ENCODE measurements at regions not wholly inside any gene's neighbourhood (a gene's known extent, or its start where the extent isn't known, plus 50 kb on each side); places are given as distances from the start of the nearest gene placed in this dataset.
"Not testable (repeated sequence)": the region's sequence is repeated elsewhere in the genome, so short reads cannot be mapped to it uniquely, and the experiment has no call there.

DNA sequence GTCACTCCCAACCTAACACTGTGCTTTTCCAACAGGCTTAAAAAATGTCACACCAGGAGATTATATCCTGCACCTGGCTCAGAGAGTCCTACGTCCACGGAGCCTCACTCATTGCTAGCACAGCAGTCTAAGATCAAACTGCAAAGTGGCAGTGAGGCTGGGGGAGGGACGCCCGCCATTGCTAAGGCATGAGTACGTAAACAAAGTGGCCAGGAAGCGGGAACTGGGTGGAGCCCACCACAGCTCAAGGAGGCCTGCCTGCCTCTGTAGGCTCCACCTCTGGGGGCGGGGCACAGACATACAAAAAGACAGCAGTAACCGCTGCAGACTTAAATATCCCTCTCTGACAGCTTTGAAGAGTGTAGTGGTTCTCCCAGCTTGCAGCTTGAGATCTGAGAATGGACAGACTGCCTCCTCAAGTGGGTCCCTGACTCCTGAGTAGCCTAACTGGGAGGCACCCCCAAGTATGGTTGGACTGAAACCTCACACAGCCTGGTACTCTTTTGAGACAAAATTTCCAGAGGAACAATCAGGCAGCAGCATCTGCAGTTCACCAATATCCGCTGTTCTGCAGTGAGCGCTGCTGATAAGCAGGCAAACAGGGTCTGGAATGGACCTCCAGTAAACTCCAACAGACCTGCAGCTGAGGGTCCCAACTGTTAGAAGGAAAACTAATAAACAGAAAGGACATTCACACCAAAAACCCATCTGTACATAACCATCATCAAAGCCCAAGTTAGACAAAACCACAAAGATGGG, 2986.4 kb upstream of the OR11H1 start:
- DNase-seq; intact Hi-C loops (cut with micrococcal nuclease); ATAC-seq: not testable (repeated sequence)

DNA sequence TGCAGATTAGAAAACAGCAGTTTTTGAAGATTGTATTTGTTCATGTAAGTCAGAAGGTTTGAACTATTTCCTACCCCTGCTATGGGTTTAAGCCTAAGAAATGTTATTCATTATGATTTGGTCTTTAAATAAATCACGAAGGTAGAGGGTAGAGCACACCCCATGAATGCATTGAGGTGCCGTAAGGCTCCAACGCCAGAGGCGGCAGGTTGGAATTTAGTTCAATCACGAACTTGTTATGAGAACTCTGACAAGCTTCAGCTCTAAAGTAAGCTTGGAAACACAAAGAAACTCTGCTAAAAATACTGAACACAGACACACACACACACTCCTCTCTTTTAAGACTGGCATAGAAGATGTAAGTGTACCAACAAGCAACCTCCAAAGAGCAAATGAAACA, 2974.6 kb upstream of the OR11H1 start:
- DNase-seq; ATAC-seq; intact Hi-C loops (cut with micrococcal nuclease): not testable (repeated sequence)

DNA sequence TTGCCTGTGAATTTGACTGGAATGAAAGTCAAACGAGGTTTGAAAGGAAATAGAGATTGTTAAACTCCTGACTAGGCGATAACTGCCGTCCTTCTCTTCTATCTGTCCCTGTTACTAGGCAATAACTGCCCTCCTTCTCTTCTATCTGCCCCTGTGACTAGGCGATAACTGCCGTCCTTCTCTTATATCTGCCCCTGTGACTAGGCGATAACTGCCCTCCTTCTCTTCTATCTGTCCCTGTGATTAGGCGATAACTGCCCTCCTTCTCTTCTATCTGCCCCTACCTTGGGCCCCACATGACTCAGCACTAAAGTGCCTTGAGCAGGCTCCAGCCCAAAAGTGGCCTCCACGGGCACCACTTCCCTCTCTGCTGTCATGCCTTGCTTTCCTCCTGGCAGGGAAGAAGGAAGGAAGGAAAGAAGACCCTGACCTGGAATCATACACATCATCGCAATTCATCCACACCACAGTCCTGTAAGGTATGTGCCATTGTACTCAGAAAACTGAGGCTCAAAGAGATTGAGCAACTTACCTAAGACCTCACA, 2973.3 kb upstream of the OR11H1 start:
- ATAC-seq; DNase-seq; intact Hi-C loops (cut with micrococcal nuclease): not testable (repeated sequence)

DNA sequence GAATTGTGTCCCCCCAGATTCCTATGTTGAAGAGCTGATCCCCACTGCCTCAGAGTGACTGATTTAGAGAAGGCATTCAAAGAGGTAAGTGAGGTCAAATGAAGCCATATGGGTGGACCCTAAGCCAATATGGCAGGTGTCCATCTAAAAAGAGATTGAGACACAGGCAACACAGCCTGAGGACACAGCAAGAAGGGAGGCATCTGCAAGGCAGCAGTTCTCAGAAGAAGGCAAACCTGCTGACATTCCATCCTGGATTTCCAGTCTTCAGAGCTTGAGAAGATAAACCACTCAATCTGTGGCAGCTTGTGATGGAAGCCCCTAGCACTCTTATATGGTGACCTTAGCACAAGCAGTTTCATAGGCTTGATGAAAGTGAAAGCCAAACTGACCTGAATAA, 2956.5 kb upstream of the OR11H1 start:
- intact Hi-C loops (cut with micrococcal nuclease); ATAC-seq; DNase-seq: not testable (repeated sequence)

DNA sequence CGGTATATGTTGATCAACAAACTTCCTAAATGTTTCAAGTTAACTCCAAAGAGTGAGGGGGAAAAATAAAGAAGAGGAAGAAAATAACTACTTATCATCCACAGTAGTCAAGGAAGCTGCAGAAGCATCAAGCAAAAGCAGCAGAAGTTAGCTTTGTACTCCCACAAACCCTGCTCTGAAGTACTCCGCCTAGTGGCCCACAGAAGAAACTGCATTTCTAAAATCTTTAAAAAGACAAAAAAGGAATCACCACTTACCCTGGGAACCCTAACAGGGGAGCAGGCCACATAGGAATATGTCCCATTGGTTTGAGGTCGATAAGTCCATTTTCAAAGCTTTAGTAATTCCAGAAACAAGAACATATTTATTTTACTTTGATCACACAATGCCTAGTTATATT, 2948.3 kb upstream of the OR11H1 start:
- ATAC-seq; intact Hi-C loops (cut with micrococcal nuclease); DNase-seq: not testable (repeated sequence)

DNA sequence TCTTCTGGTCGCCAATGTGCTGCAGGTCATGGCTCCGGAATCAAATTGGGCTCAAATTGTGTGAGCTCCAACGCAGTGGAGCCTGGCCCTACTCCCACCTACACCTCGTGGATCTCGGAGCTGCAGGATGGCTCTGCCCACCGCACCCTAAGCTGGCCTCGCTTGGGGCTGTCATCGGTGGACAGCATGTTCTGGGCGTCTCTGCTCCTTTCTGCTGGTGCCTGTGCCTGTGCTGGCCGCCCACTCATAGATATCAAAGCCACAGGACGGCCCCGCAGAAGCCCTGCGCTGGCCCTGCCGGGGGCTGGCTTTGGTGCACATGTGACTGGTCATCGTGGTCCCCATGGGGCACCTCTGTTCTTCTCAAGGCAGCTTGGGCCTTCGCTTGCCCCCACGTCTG, 2943.5 kb upstream of the OR11H1 start:
- intact Hi-C loops (cut with micrococcal nuclease); ATAC-seq; DNase-seq: not testable (repeated sequence)

DNA sequence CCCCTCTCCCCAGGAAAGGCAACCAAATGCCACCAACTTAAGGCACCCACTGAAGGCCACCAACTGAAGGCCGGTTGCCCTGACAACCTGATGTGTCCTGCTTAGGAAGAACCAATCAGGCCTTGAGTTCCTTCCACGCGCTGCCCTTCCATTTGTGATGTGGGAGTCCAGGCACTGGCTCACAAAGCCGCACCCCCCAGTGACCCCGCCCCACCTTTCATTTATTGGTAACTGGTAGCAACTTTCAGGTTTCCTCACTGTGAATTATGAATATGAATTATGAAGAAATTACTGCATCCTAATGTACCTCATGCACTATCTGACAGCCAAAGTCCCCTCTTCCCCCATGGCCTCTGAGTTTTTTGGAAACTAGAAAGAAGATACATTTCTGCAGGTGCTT, 2943.1 kb upstream of the OR11H1 start:
- intact Hi-C loops (cut with micrococcal nuclease); DNase-seq; ATAC-seq: not testable (repeated sequence)

DNA sequence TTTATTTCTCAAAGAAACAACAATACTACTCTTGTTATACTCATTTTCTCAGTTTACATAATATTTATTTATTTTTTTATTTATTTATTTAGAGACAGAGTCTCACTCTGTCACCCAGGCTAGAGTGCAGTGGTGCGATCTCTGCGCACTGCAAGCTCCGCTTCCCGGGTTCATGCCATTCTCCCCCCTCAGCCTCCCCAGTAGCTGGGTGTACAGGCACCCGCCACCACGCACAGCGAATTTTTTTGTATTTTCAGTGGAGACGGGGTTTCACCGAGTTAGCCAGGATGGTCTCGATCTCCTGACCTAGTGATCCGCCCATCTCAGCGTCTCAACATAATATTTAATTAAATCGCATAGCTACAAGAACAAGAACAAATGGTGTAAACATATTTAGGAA, 2932.3 kb upstream of the OR11H1 start:
- ATAC-seq; intact Hi-C loops (cut with micrococcal nuclease); DNase-seq: not testable (repeated sequence)

DNA sequence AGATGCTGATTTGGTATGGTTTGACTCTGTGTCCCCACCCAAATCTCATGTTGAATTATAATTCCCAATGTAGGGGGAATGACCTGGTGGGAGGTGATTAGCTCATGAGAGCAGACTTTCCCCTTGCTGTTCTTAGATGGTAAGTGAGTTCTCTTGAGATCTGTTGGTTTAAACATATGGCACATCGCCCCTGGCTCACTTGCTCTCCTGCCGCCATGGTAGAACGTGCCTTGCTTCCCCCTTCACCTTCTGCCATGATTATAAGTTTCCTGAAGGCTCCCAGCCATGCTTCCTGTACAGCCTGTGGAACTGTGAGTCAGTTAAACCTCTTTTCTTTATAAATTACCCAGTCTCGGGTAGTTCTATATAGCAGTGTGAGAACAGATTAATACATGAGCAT, 2930.2 kb upstream of the OR11H1 start:
- ATAC-seq; DNase-seq; intact Hi-C loops (cut with micrococcal nuclease): not testable (repeated sequence)

DNA sequence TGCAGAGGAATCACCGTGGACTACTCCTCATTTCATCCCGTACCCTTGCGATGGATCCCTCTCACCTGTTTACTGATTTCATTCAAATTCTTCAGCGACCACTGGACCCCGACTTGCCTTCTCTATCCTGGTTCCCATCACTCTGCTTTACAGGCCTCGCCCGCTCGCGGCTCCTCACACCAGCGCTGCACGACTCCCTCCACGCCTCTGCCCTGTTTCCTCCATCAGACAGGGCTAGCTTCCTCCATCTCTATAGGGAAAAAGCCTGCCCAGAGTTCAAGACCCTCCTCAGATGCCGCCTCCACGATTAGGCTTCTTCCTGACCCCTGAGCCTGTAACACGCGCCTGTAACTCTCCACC, 2926.5 kb upstream of the OR11H1 start:
- not testable (repeated sequence) for ATAC-seq, DNase-seq

DNA sequence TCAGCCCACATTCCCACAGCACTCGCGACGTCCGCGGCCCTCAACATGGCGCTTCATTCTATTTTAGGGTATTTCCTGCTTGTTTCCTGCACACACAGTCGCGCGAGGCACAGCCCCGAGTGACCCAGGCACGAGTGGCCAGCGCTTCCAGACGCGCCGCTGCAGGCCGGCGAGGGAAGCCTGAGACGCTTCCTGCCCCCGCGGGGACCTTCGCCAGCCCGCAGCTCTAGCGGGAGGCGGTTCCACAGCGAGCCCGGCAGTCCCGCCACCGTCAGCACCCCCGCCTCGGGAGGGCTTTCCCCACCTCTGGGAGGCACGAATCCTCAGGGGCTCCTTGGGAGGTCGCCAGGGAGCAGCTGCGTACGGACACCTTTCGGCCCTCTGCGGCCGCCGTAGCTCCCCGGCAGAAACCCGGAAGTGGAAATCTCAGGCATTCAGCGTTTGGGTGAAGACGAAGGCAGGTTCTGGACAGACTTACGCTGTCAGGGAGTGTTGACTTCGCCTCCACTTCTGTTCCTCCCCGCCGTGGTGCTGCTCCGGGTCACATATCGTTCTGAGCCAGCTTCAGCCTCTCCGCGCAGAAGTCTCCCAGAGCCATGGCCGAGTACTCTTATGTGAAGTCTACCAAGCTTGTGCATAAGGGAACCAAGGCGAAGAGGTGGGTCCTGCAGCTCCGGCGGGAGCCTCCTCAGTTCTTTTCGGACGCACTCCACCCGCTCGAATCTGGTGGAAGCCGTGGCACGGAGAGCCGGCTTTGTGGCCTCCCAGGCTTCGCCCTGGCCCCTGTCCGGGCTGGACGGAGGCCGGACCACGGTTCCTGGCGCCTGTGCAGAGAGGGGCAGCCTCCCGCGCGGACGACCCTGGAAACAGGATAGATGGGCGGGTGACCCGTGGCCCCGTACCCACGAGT, 2925.9 kb upstream of the OR11H1 start:
- intact Hi-C loops (cut with micrococcal nuclease) = no loop called here
- ATAC-seq = no peak
- DNase-seq = peak; percentile 46

More for the DNA sequence above, 2926.5 kb upstream of the OR11H1 start:
- intact Hi-C loops (cut with micrococcal nuclease) = not testable (repeated sequence)

DNA sequence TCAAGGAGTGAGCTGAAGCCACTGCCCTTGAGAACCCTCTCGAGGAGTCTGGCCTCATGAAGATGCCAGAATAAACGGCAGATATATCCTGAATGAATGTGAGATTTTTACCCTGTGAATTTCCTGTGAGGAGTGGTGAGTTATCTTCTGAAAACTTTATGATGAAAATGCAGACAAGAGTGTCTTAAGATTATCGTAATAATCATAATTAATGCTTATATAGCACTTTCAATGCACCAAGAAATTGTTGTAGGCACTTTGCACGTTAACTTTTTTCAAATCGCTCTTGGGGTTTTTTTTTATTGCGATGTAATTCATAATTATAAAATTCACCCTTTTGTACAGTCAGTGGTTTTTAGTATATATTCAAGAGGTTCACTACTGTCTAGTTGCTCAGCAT, 2924.6 kb upstream of the OR11H1 start:
- ATAC-seq; intact Hi-C loops (cut with micrococcal nuclease); DNase-seq: not testable (repeated sequence)

DNA sequence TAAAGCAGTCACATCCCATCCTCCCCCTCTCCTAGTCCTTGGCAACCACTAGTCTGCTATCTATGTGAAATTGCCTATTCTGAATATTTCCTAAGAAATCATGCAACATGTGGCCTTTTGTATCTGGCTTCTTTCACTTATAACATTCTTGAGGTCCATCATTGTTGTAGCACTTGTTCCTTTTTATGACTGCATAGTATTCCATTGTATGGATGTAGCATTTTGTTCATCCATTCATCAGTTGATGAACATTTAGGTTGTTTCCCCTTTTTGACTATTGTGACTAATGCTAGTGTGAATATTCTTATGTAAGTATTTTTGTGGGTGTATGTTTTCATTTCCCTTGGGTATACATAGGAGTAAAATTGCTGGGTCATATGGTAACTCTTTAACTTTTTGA, 2924.2 kb upstream of the OR11H1 start:
- DNase-seq; intact Hi-C loops (cut with micrococcal nuclease): not testable (repeated sequence)

DNA sequence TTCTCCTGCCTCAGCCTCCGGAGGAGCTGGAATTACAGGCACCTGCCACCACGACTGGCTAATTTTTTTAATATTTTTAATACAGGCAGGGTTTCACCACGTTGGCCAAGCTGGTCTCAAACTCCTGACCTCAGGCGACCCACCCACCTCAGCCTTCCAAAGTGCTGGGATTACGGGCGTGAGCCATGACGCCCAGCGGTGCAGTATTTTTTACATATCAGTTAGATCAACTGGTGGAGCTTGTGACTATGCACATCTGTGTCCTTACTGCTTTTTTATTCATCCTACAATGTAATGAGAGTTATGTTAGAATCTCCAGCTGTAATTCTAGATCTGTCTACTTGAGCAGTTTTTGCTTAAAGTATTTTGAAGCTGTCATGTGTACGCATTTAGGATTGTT, 2919.5 kb upstream of the OR11H1 start:
- ATAC-seq; intact Hi-C loops (cut with micrococcal nuclease); DNase-seq: not testable (repeated sequence)

More for the DNA sequence above, 2924.2 kb upstream of the OR11H1 start:
- not testable (repeated sequence) for ATAC-seq

DNA sequence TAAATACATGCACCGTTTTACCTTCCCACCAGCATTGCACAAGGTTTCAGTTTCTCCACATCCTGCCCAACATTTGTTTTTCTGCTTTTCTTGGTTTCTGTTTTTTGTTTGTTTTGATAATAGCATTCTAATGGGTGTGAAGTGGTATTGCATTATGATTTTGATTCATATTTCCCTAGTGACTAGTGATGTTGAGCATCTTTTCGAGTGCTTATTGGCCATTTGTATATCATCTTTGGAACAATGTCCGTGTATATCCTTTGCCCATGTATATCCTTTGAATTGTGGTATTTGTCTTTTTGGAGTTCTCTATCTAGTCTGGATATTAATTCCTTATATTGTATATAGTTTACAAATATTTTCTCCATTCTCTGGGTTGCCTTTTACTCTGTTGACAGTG, 2914.8 kb upstream of the OR11H1 start:
- intact Hi-C loops (cut with micrococcal nuclease) = no loop called here
- no peak for ATAC-seq
- DNase-seq = no peak

DNA sequence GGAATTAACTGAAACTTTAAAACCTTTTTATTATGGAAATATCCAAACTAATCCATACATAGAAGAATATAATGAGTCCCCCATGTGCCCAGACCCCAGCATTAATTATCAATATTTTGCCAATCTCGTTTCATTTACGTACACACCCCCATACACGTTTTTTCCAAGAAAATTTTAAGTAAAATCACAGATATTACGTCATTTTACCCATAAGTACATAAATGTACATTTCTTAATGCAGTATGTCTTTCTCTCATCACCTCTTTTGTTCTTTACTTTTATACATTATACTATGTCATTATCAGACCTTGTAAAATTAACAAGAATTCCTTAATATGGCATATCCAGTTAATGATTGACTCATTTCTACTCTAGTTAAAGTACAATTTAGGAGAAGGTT, 2914.1 kb upstream of the OR11H1 start:
- intact Hi-C loops (cut with micrococcal nuclease); DNase-seq; ATAC-seq: not testable (repeated sequence)

DNA sequence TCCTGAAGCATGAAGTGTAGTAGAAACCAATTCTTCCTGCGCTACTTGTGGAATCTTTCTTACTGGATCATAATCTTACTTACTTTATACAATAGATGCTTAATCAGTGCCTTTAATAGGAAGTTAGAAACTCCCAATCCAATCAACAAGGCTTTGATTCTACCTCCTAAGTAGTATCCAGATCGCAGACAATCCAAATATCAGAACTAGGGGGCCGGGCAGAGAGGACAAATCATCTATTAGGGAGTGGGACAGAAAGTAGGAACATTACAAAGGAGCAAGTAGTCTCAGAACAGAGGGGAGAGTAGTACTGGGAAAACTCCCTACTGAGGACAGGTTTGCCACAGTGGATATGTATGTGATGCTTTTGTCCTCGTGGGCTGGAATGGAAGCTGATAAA, 2901.1 kb upstream of the OR11H1 start:
- ATAC-seq; intact Hi-C loops (cut with micrococcal nuclease); DNase-seq: not testable (repeated sequence)

DNA sequence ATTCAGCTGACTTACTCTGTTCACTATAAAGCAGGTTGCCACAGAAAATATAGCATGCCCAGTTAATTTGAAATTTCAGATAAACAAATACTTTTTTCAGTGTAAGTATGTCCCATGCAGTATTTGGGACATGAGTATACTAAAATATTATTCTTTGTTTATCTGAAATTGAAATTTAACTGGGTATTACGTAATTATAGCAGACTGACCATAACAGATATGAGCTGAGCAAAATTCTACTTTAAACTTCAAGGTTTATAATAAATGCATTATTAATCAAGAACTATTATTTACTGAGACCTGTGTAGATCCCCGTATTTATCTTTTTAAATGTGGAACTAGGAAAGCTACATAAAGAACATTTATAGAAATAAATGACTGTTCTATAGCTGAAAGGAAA, 2898.2 kb upstream of the OR11H1 start:
- intact Hi-C loops (cut with micrococcal nuclease); DNase-seq; ATAC-seq: not testable (repeated sequence)

DNA sequence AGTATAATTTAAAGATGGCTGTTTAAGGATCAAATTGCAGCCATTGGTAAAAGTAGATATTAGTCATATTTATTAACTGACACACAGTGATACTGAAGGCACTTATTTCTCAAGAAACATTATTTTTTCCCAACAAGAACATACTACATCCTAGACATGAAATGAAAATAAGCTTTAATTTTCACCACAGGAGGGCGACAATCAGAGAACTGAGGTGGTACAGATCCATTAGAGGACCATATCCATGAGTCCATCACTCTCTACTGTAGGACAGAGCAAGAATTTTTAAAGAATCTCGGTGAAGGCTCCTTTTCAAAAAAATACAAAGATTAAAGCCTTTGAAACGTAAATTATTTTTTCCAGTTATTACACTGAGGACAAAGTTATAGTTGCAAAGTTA, 2897.0 kb upstream of the OR11H1 start:
- ATAC-seq; DNase-seq; intact Hi-C loops (cut with micrococcal nuclease): not testable (repeated sequence)
